ENCODE measurements at regions not wholly inside any gene's neighbourhood (a gene's known extent, or its start where the extent isn't known, plus 50 kb on each side); places are given as distances from the start of the nearest gene placed in this dataset.

DNA sequence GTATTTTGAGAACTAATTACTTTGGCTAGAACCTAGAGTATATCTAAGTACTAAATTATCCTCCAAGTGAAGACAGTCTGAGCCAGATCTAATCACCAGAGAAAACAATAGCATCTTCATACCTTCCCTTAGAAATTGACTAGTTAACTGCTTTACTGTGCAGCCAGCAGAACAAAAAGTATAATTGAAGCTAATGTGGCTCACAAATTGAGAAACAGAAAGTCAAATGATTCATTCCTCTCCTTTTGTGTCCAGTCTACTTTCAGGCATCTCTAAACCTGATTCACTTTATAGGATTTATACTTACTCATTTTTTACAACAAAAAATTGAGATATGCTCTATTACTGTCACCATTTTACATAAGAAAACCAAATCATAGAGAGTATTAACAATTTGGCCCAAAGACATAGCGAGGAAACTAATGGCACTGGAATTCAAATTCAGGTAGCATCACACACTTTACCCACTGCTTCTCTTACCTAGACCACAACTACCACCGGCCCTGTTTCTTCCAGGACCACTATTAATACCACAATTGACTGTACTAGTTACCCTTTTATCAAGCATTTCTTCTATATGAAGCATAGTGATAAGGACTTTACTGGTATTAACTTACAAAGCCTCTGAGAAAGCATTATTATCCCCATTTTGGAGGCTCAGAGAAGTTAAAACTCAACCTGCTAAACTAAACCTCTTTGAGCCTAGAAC is 1402.6 kb upstream of the TENM4 start:
- Histone ChIP-seq H3K4me3 (no peak overlapping the region), H3K9me3 (no peaks in the 10 kb centered on the region), H3K27me3 (ENCODE audit: low read depth) (no peaks in the 10 kb centered on the region), H3K4me1 (no peaks in the 10 kb centered on the region), H3K36me3 (replicated peaks) (no peaks in the 10 kb centered on the region)
- in situ Hi-C loops (cut with MboI; ENCODE audit: low sequenced_read_pairs), result no loop called here
- no peak for DNase-seq (ENCODE audit: low spot score in 2 of 2)

DNA sequence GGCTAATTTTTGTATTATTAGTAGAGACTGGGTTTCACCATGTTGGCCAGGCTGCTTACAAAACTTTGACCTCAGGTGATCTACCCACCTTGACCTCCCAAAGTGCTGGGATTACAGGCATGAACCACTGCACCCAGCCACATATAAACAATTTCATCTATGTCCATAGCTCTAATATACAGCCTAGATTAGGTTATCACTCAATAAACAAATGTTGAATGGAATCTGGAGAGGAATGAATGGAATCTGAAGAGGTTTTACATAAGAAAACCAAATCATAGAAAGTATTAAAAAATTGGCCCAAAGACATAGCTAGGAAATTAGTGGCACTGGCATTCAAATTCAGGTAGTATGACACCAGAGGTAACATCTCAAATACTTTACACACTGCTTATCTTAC is 1401.4 kb upstream of the TENM4 start:
- Histone ChIP-seq H3K9me3 (no peaks in the 10 kb centered on the region), H3K4me3 (no peak overlapping the region), H3K36me3 (replicated peaks) (no peaks in the 10 kb centered on the region), H3K4me1 (no peaks in the 10 kb centered on the region), H3K27me3 (ENCODE audit: low read depth) (no peaks in the 10 kb centered on the region; the same call in 1 of the 2 replicates)
- DNase-seq (ENCODE audit: low spot score in 2 of 2), result no peak
- in situ Hi-C loops (cut with MboI; ENCODE audit: low sequenced_read_pairs), result no loop called here

DNA sequence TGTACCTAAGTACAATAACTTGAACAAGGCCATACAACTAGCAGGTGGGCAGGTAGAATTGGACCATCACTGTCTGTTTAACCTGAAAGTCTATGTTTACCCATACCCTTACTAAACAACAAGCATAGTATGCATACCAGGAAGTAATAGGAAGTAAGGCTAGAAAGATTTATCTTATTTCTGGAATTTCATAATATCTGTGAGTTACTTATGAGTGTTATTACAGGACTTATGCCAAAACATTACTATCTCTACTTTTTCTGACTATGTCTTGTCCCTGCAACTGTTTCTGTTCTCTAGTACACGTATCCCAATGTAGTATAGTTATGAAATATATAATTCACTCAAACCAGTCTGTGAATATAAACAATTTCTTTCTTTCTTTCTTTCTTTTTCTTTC is 1400.8 kb upstream of the TENM4 start:
- in situ Hi-C loops (cut with MboI; ENCODE audit: low sequenced_read_pairs), result no loop called here
- Histone ChIP-seq H3K27me3 (ENCODE audit: low read depth) (no peaks in the 10 kb centered on the region; the same call in 1 of the 2 replicates), H3K4me1 (no peaks in the 10 kb centered on the region), H3K36me3 (replicated peaks) (no peaks in the 10 kb centered on the region), H3K9me3 (no peaks in the 10 kb centered on the region), H3K4me3 (no peak overlapping the region)
- DNase-seq (ENCODE audit: low spot score in 2 of 2), result no peak

DNA sequence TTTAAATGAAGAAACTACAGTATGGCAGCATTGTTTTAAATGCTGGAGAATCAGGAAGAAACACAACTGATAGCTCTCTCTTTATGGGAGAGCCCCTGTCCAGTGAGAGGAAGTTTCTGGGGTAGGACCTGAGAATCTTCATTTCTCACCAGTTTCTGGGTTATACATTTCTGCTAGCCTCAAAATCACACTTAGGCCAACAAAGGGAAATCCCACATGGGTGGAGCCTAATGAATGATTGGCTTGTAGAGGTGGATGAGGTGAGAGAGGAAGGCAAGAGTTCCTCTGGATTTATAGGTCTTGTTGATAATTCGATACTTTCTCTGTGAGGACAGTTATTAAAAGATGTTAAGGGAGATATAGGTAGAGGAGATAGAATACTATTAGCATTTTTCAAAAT is 1397.3 kb upstream of the TENM4 start:
- H3K4me3 ChIP-seq, result no peak overlapping the region
- H3K36me3 ChIP-seq (replicated peaks), result no peaks in the 10 kb centered on the region
- no peaks in the 10 kb centered on the region; the same call in 1 of the 2 replicates for H3K27me3 ChIP-seq (ENCODE audit: low read depth)
- no peak for DNase-seq (ENCODE audit: low spot score in 2 of 2)
- no peaks in the 10 kb centered on the region for H3K4me1 ChIP-seq
- H3K9me3 ChIP-seq, result no peaks in the 10 kb centered on the region
- in situ Hi-C loops (cut with MboI; ENCODE audit: low sequenced_read_pairs), result no loop called here

DNA sequence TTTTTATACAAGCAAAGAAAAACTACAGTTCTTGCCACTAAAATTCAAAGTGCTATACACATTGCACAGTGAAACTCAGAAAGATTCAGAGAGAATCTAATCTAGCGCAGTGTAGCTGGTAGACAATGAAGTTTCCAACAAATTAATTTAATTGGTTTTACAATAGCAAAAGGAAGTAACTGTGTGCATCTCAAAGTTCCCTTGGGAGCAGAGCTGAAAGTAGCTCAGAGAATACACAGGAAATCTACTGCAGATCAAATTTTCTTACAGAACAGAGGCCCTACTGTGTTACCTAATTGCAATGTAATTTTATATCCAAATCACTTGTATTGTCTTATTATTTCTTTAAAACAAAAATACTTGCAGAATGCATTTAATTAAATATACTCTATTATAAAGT is 1396.2 kb upstream of the TENM4 start:
- H3K9me3 ChIP-seq, result no peaks in the 10 kb centered on the region
- in situ Hi-C loops (cut with MboI; ENCODE audit: low sequenced_read_pairs), result no loop called here
- no peaks in the 10 kb centered on the region for H3K36me3 ChIP-seq (replicated peaks)
- no peaks in the 10 kb centered on the region for H3K4me1 ChIP-seq
- H3K4me3 ChIP-seq, result no peak overlapping the region
- no peak for DNase-seq (ENCODE audit: low spot score in 2 of 2)
- no peaks in the 10 kb centered on the region; the same call in 1 of the 2 replicates for H3K27me3 ChIP-seq (ENCODE audit: low read depth)

DNA sequence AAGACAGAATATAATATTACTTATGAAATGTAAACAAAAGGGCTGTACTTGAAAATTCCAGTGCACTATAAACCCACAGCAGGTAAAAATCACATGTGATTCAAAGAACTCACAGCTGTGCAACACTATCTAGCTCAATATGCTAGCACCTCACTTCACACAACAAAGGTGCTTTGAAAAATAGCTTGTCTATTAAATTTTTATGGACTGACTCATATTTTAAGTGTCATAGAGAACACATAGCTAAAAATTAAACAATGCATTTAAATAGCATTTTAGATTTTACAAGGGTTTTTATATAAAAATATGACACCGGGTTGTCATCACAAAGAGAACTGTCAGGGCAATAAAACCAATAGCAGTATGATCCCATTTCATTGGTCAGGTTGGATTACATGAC is 1390.5 kb upstream of the TENM4 start:
- Histone ChIP-seq H3K4me3 (no peak overlapping the region), H3K27me3 (ENCODE audit: low read depth) (no peaks in the 10 kb centered on the region), H3K9me3 (no peaks in the 10 kb centered on the region), H3K36me3 (replicated peaks) (no peaks in the 10 kb centered on the region), H3K4me1 (0 out of 2 replicates have a peak, but pooled peaks cover 2% of the 10 kb centered on the region)
- DNase-seq (ENCODE audit: low spot score in 2 of 2), result no peak
- in situ Hi-C loops (cut with MboI; ENCODE audit: low sequenced_read_pairs), result no loop called here

DNA sequence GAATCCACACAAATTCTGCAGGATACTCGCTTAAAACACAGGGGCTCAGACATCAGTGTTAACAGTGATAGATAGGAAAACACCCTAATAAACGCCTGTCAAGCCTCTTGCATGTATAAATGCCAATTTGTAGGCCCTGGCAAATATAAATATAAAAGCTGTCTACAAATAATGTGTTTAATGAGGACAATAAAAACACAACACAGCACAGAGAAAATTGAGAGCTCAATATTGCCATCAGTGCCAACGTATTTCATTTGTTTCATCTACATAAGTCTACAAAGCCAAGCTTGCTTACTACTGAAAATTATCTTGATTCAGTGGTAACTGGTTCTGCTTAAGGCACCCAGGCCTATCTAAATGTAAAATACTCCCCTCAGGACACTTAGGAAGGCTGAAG is 1387.0 kb upstream of the TENM4 start:
- no peak overlapping the region for H3K4me3 ChIP-seq
- in situ Hi-C loops (cut with MboI; ENCODE audit: low sequenced_read_pairs), result no loop called here
- H3K9me3 ChIP-seq, result no peaks in the 10 kb centered on the region
- no peaks in the 10 kb centered on the region for H3K27me3 ChIP-seq (ENCODE audit: low read depth)
- no peaks in the 10 kb centered on the region for H3K36me3 ChIP-seq (replicated peaks)
- H3K4me1 ChIP-seq, result 0 out of 2 replicates have a peak, but pooled peaks cover 2% of the 10 kb centered on the region
- DNase-seq (ENCODE audit: low spot score in 2 of 2), result no peak

DNA sequence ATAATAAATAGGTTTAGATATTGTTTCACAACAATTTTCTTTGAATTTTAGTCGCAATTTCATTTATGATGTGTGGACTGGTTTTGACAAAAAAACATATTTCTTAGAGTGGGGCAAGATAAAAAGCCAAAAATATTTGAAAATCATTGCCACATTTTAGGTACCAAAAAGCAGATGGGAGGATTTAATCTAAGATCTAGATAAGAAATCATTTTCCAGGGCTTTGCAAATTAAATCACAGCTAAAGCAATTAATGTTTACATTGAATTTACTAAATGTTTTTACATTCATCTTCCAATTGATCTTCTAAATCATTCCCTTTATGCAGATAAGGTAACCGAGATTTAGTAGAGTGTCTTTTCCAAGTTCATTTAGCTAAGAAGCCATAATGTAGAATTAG is 1386.0 kb upstream of the TENM4 start:
- DNase-seq (ENCODE audit: low spot score in 2 of 2), result no peak
- in situ Hi-C loops (cut with MboI; ENCODE audit: low sequenced_read_pairs), result no loop called here
- H3K4me3 ChIP-seq, result no peak overlapping the region
- no peaks in the 10 kb centered on the region for H3K36me3 ChIP-seq (replicated peaks)
- no peaks in the 10 kb centered on the region for H3K9me3 ChIP-seq
- H3K4me1 ChIP-seq, result 0 out of 2 replicates have a peak, but pooled peaks cover 2% of the 10 kb centered on the region
- no peaks in the 10 kb centered on the region for H3K27me3 ChIP-seq (ENCODE audit: low read depth)

DNA sequence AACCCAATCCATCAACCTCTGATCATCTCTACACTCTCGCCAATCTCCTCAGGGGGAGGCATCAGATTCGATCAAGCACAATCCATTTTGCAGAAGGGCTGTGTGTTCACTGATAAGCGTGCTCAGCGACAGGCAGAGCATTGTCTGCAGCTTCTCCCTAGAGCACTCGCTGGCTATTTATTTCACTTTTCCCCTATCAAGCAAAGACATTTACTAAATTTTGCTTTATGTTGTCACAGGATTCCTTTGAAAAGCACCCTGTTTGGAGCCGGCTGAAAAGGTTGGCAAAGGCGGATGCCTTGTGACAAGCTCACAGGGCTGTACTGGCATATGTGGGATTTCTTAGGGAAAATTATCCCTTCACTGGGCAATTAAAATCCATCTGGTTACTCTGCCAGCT is 1381.5 kb upstream of the TENM4 start:
- no peaks in the 10 kb centered on the region for H3K36me3 ChIP-seq (replicated peaks)
- in situ Hi-C loops (cut with MboI; ENCODE audit: low sequenced_read_pairs), result no loop called here
- no peaks in the 10 kb centered on the region for H3K4me1 ChIP-seq
- no peak for DNase-seq (ENCODE audit: low spot score in 2 of 2)
- H3K4me3 ChIP-seq, result no peak overlapping the region
- no peaks in the 10 kb centered on the region for H3K9me3 ChIP-seq
- H3K27me3 ChIP-seq (ENCODE audit: low read depth), result no peaks in the 10 kb centered on the region

DNA sequence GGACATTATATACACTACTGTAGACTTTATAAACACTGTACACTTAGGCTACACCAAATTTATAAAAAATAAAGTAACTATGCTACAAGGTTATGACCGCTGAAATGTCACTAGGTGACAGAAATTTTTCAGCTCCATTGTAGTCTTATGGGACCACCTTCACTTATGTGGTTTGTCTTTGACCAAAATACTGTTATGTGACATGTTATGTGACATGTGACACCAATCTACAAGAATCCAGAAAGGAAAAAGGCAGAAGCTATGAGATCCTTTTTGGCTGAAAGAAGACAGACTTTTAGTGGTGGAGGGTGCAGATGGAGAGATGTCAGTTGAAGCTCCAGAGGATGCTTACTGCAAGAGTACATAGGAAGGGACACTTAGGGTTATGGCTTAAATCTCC is 1378.4 kb upstream of the TENM4 start:
- Histone ChIP-seq H3K9me3 (no peaks in the 10 kb centered on the region), H3K27me3 (ENCODE audit: low read depth) (no peaks in the 10 kb centered on the region), H3K4me3 (no peak overlapping the region), H3K4me1 (peaks cover 12% of the 10 kb centered on the region), H3K36me3 (replicated peaks) (no peaks in the 10 kb centered on the region)
- in situ Hi-C loops (cut with MboI; ENCODE audit: low sequenced_read_pairs), result no loop called here
- DNase-seq (ENCODE audit: low spot score in 2 of 2), result no peak

DNA sequence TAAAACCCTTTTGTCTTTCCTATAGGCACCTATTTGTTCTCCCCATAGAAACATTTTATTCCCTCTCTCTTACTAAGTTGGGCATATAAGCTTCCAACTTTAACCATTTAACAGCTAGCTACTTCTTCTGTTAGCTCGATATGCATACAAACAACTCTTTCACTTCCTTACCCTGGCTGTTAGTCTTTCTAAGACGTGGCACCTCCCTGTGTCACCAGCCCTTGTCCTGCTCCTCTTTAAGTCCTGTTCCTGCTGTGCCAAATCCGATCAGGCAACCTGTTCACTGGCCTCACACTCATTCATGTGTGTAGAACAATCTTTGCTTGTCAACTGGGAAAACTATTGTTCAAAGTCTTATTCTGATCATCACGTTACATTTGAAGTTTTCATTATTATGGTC is 1376.1 kb upstream of the TENM4 start:
- Histone ChIP-seq H3K9me3 (no peaks in the 10 kb centered on the region), H3K27me3 (ENCODE audit: low read depth) (no peaks in the 10 kb centered on the region), H3K4me3 (no peak overlapping the region), H3K4me1 (peaks cover 12% of the 10 kb centered on the region), H3K36me3 (replicated peaks) (no peaks in the 10 kb centered on the region)
- no peak for DNase-seq (ENCODE audit: low spot score in 2 of 2)
- in situ Hi-C loops (cut with MboI; ENCODE audit: low sequenced_read_pairs), result no loop called here

DNA sequence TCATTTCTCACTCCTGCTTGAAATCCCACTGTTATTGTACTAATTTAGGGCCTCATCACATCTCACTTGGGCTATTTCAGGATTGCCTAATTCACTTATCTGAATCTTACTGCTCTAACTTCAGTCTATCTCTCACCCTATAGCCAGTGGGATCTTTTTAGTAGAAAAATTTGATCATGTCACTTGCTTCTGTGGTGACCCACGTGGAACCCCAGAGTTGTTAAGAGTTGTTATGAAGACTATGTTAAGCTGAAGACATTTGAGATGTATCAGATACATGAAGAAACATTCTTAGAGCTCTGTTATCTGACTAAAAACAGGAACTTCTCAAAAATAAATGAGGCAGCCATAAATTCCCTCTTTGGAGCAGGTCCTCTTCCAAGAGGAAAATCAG is 1375.6 kb upstream of the TENM4 start:
- Histone ChIP-seq H3K4me1 (peaks cover 12% of the 10 kb centered on the region), H3K27me3 (ENCODE audit: low read depth) (no peaks in the 10 kb centered on the region), H3K9me3 (no peaks in the 10 kb centered on the region), H3K4me3 (no peak overlapping the region), H3K36me3 (replicated peaks) (no peaks in the 10 kb centered on the region)
- DNase-seq (ENCODE audit: low spot score in 2 of 2), result no peak
- in situ Hi-C loops (cut with MboI; ENCODE audit: low sequenced_read_pairs), result no loop called here

DNA sequence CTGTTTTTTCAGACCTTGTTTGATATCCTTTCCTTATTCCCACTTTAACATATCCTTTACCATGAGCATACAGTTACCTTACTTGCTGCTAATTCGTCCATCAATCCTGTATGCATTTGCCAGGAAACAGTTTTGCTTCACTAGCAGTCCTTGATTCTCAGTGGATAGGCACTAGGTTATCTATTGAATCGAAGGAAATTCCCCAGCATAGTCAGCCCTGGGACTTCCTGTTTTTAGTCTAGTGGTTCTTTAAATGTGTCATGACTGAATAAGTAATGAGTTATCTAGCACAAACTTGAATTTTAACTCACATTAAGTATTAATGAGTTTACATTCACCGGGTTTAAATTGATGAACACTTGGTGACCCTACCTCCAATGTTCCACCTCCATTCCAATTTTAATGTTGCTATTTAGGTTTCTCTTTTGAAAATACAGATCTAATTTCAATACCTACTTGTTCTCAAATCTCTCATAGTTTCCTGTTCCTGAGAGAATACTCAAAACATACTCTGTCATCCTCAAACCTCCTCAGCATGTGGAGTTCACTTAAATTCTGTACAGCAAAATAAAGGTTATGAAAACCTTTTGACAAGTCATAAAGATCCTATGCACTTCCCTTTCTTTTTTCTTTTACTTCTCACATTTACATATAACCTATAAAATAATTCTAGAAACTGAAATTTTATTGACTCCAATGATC is 1375.1 kb upstream of the TENM4 start:
- no peak for DNase-seq (ENCODE audit: low spot score in 2 of 2)
- no peaks in the 10 kb centered on the region for H3K9me3 ChIP-seq
- H3K4me1 ChIP-seq, result peaks cover 12% of the 10 kb centered on the region
- H3K36me3 ChIP-seq (replicated peaks), result no peaks in the 10 kb centered on the region
- H3K27me3 ChIP-seq (ENCODE audit: low read depth), result no peaks in the 10 kb centered on the region
- no peak overlapping the region for H3K4me3 ChIP-seq
- in situ Hi-C loops (cut with MboI; ENCODE audit: low sequenced_read_pairs), result no loop called here

DNA sequence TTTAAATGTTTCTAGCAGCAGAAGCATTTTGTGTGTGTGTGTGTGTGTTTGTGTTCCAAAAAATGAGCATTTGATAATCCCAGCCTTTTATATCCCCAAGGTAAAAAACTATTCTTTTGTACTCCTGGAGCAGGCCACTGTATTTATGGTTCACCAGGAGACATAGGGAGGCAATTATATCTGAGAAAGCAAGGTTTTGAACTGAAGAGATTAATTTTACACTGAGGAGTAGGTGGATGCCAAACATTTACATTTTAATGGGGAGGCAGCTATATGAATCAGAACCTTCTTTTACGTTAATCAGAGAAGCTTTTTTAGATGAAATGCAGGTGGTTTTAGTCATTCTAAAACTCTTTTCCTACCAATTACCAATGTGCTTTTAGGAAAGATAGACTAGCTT is 1374.0 kb upstream of the TENM4 start:
- H3K9me3 ChIP-seq, result no peaks in the 10 kb centered on the region
- in situ Hi-C loops (cut with MboI; ENCODE audit: low sequenced_read_pairs), result no loop called here

More for the DNA sequence above, 1374.0 kb upstream of the TENM4 start:
- no peak overlapping the region for H3K4me3 ChIP-seq
- no peaks in the 10 kb centered on the region for H3K36me3 ChIP-seq (replicated peaks)
- peaks cover 12% of the 10 kb centered on the region for H3K4me1 ChIP-seq
- peak in 1 of 2 experiments; percentile 82 for DNase-seq (ENCODE audit: low spot score in 2 of 2)
- H3K27me3 ChIP-seq (ENCODE audit: low read depth), result no peaks in the 10 kb centered on the region

Measured in HAP-1 (cell line).